ENCODE measurements at regions not wholly inside any gene's neighbourhood (a gene's known extent, or its start where the extent isn't known, plus 50 kb on each side); places are given as distances from the start of the nearest gene placed in this dataset.

- no peak for TF ChIP-seq CTCF (IDR thresholded peaks at IDR 0.05)
- Histone ChIP-seq H3K27ac (no peak overlapping the region), H3K9me3 (no peaks in the 10 kb centered on the region), H3K27me3 (no peaks in the 10 kb centered on the region), H3K4me3 (no peak overlapping the region), H3K36me3 (no peaks in the 10 kb centered on the region), H3K4me1 (no peaks in the 10 kb centered on the region)
- intact Hi-C loops (cut with DNase I) = no loop called here
- peak in 1 of 2 donors; percentile 50 for DNase-seq (ENCODE audit: low spot score in 2 of 2)
These were observed 59.4 kb downstream of the RTL6 start for GRCh38 chr22:44438481-44439131.

- no peaks in the 10 kb centered on the region for H3K9me3 ChIP-seq
- no peak overlapping the region for H3K27ac ChIP-seq
- TF ChIP-seq CTCF (IDR thresholded peaks at IDR 0.05) = no peak
- intact Hi-C loops (cut with DNase I) = no loop called here
- no peaks in the 10 kb centered on the region for H3K27me3 ChIP-seq
- no peak overlapping the region for H3K4me3 ChIP-seq
- peak in 1 of 2 donors; percentile 40 for DNase-seq (ENCODE audit: low spot score in 2 of 2)
- no peaks in the 10 kb centered on the region for H3K36me3 ChIP-seq
- no peaks in the 10 kb centered on the region for H3K4me1 ChIP-seq
These were observed 60.0 kb downstream of the RTL6 start for GRCh38 chr22:44438056-44438455.

- TF ChIP-seq CTCF (IDR thresholded peaks at IDR 0.05) = no peak
- intact Hi-C loops (cut with DNase I) = loop anchor here (2.0 kb wide), 1 partner anchor 53 kb away; no protein-coding TSS in a partner anchor
- H3K4me1 ChIP-seq = no peaks in the 10 kb centered on the region
- H3K27me3 ChIP-seq = no peaks in the 10 kb centered on the region
- H3K27ac ChIP-seq = no peak overlapping the region
- no peaks in the 10 kb centered on the region for H3K9me3 ChIP-seq
- no peak overlapping the region for H3K4me3 ChIP-seq
- no peaks in the 10 kb centered on the region for H3K36me3 ChIP-seq
- DNase-seq (ENCODE audit: low spot score in 2 of 2) = peak in 1 of 2 donors; percentile 54
These were observed 60.6 kb downstream of the RTL6 start for GRCh38 chr22:44437216-44438055.

- Histone ChIP-seq H3K9me3 (no peaks in the 10 kb centered on the region), H3K4me1 (no peaks in the 10 kb centered on the region), H3K27ac (no peak overlapping the region), H3K36me3 (no peaks in the 10 kb centered on the region), H3K27me3 (no peaks in the 10 kb centered on the region), H3K4me3 (no peak overlapping the region)
- intact Hi-C loops (cut with DNase I) = loop anchor here (2.0 kb wide), 1 partner anchor 52 kb away; no protein-coding TSS in a partner anchor
- TF ChIP-seq CTCF (IDR thresholded peaks at IDR 0.05) = no peak
- DNase-seq (ENCODE audit: low spot score in 2 of 2) = peak in 1 of 2 donors; percentile 44
These were observed 61.3 kb downstream of the RTL6 start for GRCh38 chr22:44436736-44437135.

GRCh38 chr22:44431256-44431655 lies 66.8 kb downstream of the RTL6 start:
- intact Hi-C loops (cut with DNase I) = no loop called here
- no peak for TF ChIP-seq CTCF (IDR thresholded peaks at IDR 0.05)
- Histone ChIP-seq H3K27me3 (no peaks in the 10 kb centered on the region), H3K36me3 (no peaks in the 10 kb centered on the region), H3K27ac (no peak overlapping the region), H3K4me1 (no peaks in the 10 kb centered on the region), H3K4me3 (no peak overlapping the region), H3K9me3 (no peaks in the 10 kb centered on the region)
- DNase-seq (ENCODE audit: low spot score in 2 of 2) = peak in 1 of 2 donors; percentile 43
